Renal cortex interstitium (tissue), 11 donors: ENCODE measurements at regions not wholly inside any gene's neighbourhood (a gene's known extent, or its start where the extent isn't known, plus 50 kb on each side); places are given as distances from the start of the nearest gene placed in this dataset.

ENCODE experiments used
- DNase-seq, 11 donors: peaks; one replicate each; pipeline ENCODE4 v3.0.0-alpha.2; 2013; ENCODE audit warnings: low read depth in 9 of 11, low spot score in 4 of 11; ENCODE audit errors: extremely low read depth in 1 of 11

GRCh38 chr12:107570721-107571120 lies 114.9 kb upstream of the PWP1 start:
- DNase-seq: no peak

GRCh38 chr12:107571492-107571891 lies 114.1 kb upstream of the PWP1 start:
- no peak for DNase-seq

- no peak for DNase-seq
Observed at GRCh38 chr12:107574691-107575090, 110.9 kb upstream of the PWP1 start.

GRCh38 chr12:107580750-107581618 lies 104.6 kb upstream of the PWP1 start:
- peak in 6 of 11 donors; percentile 8 to 31 (median 17) for DNase-seq

- no peak for DNase-seq
Observed at GRCh38 chr12:107581619-107582015, 104.0 kb upstream of the PWP1 start.

- DNase-seq: no peak
Observed at GRCh38 chr12:107583551-107583950, 102.0 kb upstream of the PWP1 start.

GRCh38 chr12:107584563-107584962 lies 101.0 kb upstream of the PWP1 start:
- DNase-seq: no peak

GRCh38 chr12:107586256-107586970 lies 99.2 kb upstream of the PWP1 start:
- no peak for DNase-seq

- DNase-seq: no peak
Observed at GRCh38 chr12:107590413-107590812, 95.2 kb upstream of the PWP1 start.

GRCh38 chr12:107590814-107591375 lies 94.7 kb upstream of the PWP1 start:
- no peak for DNase-seq

GRCh38 chr12:107593713-107594381 lies 91.8 kb upstream of the PWP1 start:
- no peak for DNase-seq

- DNase-seq: no peak
Observed at GRCh38 chr12:107594995-107595394, 90.6 kb upstream of the PWP1 start.

GRCh38 chr12:107597695-107598410 lies 87.7 kb upstream of the PWP1 start:
- DNase-seq: no peak

- DNase-seq: no peak
Observed at GRCh38 chr12:107598906-107599305, 86.7 kb upstream of the PWP1 start.

GRCh38 chr12:107600581-107601144 lies 84.9 kb upstream of the PWP1 start:
- no peak for DNase-seq

- DNase-seq: no peak
Observed at GRCh38 chr12:107602446-107602845, 83.2 kb upstream of the PWP1 start.

- DNase-seq: no peak
Observed at GRCh38 chr12:107605293-107605692, 80.3 kb upstream of the PWP1 start.

- DNase-seq: peak; percentile 55 to 73 (median 64)
Observed at GRCh38 chr12:107607464-107608392, 77.9 kb upstream of the PWP1 start.
